ENCODE measurements at regions not wholly inside any gene's neighbourhood (a gene's known extent, or its start where the extent isn't known, plus 50 kb on each side); places are given as distances from the start of the nearest gene placed in this dataset.

DNA sequence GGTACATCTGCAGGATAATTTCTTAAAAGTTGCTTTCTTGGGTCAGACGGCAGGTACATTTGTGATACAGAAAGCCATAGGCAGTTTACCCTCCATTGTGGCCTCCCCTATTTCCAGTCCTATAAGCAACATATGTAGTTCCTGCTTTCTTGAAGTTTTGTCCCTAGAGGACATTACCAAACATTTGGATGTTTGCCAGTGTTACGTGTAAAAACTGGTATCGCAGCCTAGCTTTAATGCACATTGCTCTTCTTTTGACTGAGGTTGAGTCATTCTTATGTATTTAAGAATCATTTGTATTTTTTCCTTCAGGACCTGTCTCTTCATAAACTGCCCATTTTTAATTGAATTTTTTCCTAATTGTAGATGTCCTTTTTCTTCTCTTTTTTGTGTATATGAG, 114.3 kb downstream of the DIPK2A start:
- no peak overlapping the region for H3K4me3 ChIP-seq
- no peaks in the 10 kb centered on the region for H3K9me3 ChIP-seq
- no peak for DNase-seq (ENCODE audit: low spot score in 2 of 2)
- H3K27me3 ChIP-seq: no peaks in the 10 kb centered on the region
- TF ChIP-seq POLR2AphosphoS5 (IDR thresholded peaks at IDR 0.05) (no peak), CTCF (IDR thresholded peaks at IDR 0.05) (no peak), POLR2A (IDR thresholded peaks at IDR 0.05) (no peak)
- H3K27ac ChIP-seq: no peak overlapping the region
- H3K36me3 ChIP-seq: no peaks in the 10 kb centered on the region
- intact Hi-C loops (cut with DNase I; ENCODE audit: low total_unique reads): no loop called here
- no peaks in the 10 kb centered on the region for H3K4me1 ChIP-seq

GRCh38 chr3:144096016-144096415, 124.4 kb downstream of the DIPK2A start:
- no peak for DNase-seq (ENCODE audit: low spot score in 2 of 2)
- no peaks in the 10 kb centered on the region for H3K36me3 ChIP-seq
- TF ChIP-seq POLR2A (IDR thresholded peaks at IDR 0.05) (no peak), POLR2AphosphoS5 (IDR thresholded peaks at IDR 0.05) (no peak), CTCF (IDR thresholded peaks at IDR 0.05) (no peak)

GRCh38 chr3:144097163-144097562, 125.5 kb downstream of the DIPK2A start:
- H3K36me3 ChIP-seq: no peaks in the 10 kb centered on the region
- H3K9me3 ChIP-seq: peaks cover 11 to 14% of the 10 kb centered on the region in 2 donors
- H3K4me3 ChIP-seq: no peak overlapping the region
- no peaks in the 10 kb centered on the region for H3K4me1 ChIP-seq
- intact Hi-C loops (cut with DNase I; ENCODE audit: low total_unique reads): no loop called here
- H3K27ac ChIP-seq: no peak overlapping the region
- H3K27me3 ChIP-seq: no peaks in the 10 kb centered on the region
- TF ChIP-seq POLR2AphosphoS5 (IDR thresholded peaks at IDR 0.05): no peak
- DNase-seq (ENCODE audit: low spot score in 2 of 2): no peak

More at GRCh38 chr3:144096016-144096415, 124.4 kb downstream of the DIPK2A start:
- H3K27ac ChIP-seq: no peak overlapping the region
- intact Hi-C loops (cut with DNase I; ENCODE audit: low total_unique reads): no loop called here
- H3K4me1 ChIP-seq: no peaks in the 10 kb centered on the region
- no peak overlapping the region for H3K4me3 ChIP-seq
- H3K9me3 ChIP-seq: peaks cover 11 to 14% of the 10 kb centered on the region in 2 donors
- no peaks in the 10 kb centered on the region for H3K27me3 ChIP-seq

DNA sequence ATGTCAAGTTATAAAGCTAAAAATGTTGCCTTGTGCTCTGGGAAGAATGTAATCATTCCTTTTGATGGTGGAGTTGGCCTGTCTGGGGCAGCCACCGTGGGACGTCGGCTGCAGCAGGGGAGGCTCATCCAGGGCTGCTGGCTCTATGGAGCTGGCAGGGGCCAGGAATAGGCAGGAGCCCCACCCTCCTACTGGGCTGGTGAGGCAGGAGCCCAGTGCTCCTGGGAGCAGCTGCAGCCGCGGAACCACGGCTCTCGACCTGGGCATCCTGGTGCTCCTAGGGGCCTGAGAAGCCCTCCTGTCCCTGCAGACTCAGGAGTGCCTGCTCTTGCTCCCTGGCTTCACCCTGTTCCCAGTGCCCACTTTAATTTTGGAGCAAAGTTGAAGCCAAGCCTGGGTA, 127.1 kb downstream of the DIPK2A start:
- Histone ChIP-seq H3K27ac (no peak overlapping the region), H3K4me1 (no peaks in the 10 kb centered on the region), H3K36me3 (no peaks in the 10 kb centered on the region), H3K27me3 (no peaks in the 10 kb centered on the region), H3K9me3 (peaks cover 11 to 14% of the 10 kb centered on the region in 2 donors), H3K4me3 (no peak overlapping the region)
- intact Hi-C loops (cut with DNase I; ENCODE audit: low total_unique reads): no loop called here
- DNase-seq (ENCODE audit: low spot score in 2 of 2): no peak
- no peak for TF ChIP-seq CTCF (IDR thresholded peaks at IDR 0.05)
- no peak for TF ChIP-seq POLR2AphosphoS5 (IDR thresholded peaks at IDR 0.05)
- TF ChIP-seq POLR2A (IDR thresholded peaks at IDR 0.05): no peak

DNA sequence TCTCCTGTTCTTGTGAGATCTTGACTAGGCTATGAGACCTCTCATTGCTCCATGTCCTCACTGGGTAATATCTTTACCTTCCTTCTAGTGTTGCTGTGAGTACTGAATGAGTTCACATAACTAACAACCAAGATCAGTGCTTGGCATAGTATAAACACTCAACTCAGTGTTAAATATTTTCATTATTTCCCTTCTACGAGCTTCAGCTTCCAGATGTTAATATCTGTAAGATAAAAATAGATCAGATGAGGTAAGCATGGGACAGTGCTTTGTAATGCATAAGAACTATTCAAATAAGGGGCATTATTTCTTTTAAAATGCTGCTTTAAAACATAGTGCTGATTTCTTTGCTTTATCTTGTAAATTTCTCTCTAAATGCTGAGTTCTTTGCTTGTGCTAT, 130.8 kb downstream of the DIPK2A start:
- Histone ChIP-seq H3K36me3 (no peaks in the 10 kb centered on the region), H3K27me3 (no peaks in the 10 kb centered on the region), H3K9me3 (peaks cover 11 to 14% of the 10 kb centered on the region in 2 donors), H3K27ac (no peak overlapping the region), H3K4me1 (no peaks in the 10 kb centered on the region), H3K4me3 (no peak overlapping the region)
- intact Hi-C loops (cut with DNase I; ENCODE audit: low total_unique reads): no loop called here
- TF ChIP-seq CTCF (IDR thresholded peaks at IDR 0.05) (no peak), POLR2A (IDR thresholded peaks at IDR 0.05) (no peak), POLR2AphosphoS5 (IDR thresholded peaks at IDR 0.05) (no peak)
- DNase-seq (ENCODE audit: low spot score in 2 of 2): no peak

DNA sequence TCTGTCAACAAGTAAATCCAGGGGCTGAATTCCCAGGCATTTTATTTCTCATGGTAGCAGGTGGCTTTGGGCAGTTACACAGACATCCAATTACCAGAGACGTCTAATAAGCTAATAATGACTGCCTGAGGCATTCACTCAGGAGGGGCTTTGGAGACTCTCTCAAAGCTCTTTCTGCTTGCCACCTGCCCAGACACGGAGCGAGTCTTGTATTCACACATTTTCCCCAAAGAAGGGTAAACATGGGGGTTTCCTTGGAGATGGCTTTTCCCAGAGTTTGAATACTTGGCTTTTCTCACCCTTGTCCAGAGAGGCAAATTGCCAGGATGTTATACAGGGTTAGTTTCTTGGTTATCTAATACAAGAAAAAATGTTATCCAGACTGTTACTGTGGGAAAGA, 132.6 kb downstream of the DIPK2A start:
- intact Hi-C loops (cut with DNase I; ENCODE audit: low total_unique reads): no loop called here
- Histone ChIP-seq H3K9me3 (peaks cover 8 to 10% of the 10 kb centered on the region in 2 donors), H3K27me3 (no peaks in the 10 kb centered on the region), H3K4me3 (no peak overlapping the region), H3K4me1 (no peaks in the 10 kb centered on the region), H3K36me3 (no peaks in the 10 kb centered on the region), H3K27ac (no peak overlapping the region)
- no peak for DNase-seq (ENCODE audit: low spot score in 2 of 2)
- TF ChIP-seq CTCF (IDR thresholded peaks at IDR 0.05) (no peak), POLR2AphosphoS5 (IDR thresholded peaks at IDR 0.05) (no peak), POLR2A (IDR thresholded peaks at IDR 0.05) (no peak)

Data from breast epithelium (tissue), 4 donors.